ENCODE measurements at regions not wholly inside any gene's neighbourhood (a gene's known extent, or its start where the extent isn't known, plus 50 kb on each side); places are given as distances from the start of the nearest gene placed in this dataset.

DNA sequence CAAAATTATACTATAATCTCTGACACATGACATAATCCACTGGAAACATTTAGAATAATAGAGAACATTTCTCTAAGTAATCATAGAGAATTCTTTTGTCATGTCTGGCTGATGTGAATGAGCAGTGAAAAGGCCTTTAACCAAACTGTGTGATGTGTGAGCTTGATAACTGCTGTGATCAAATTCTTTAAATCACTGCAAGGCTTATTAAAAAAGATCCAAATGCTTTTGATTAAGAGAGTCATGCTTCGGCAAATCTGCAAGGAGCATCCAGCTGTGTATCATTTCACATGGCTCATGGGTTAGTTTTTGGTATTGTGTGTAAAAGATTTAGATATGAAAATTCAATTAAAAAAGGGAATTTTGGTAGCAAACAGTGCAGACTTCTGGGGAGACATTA, 58.6 kb upstream of the TFPI start:
- TF ChIP-seq EZH2 (IDR thresholded peaks at IDR 0.05) (no peak), POLR2AphosphoS5 (IDR thresholded peaks at IDR 0.05; ENCODE audit: borderline replicate concordance, low read depth, low read length) (no peak)
